Ascending aorta (tissue), 2 donors: ENCODE measurements at regions not wholly inside any gene's neighbourhood (a gene's known extent, or its start where the extent isn't known, plus 50 kb on each side); places are given as distances from the start of the nearest gene placed in this dataset.
A peak's percentile ranks its signal among the peaks of the same experiment; 100 is the strongest.

Source experiments
- DNase-seq, 2 donors: peaks; one replicate each; pipeline ENCODE4 v3.0.0-alpha.2; 2019; ENCODE audit warnings: low spot score in 2 of 2
- H3K27ac ChIP-seq, 2 donors: fragments of 200-600 bp; sonication (generic); one replicate each; pipeline ENCODE4 v1.5.1; 2016 to 2017; ENCODE audit warnings: mild to moderate bottlenecking in 1 of 2
- H3K27me3 ChIP-seq: fragments of 200-600 bp; sonication (generic); one replicate; pipeline ENCODE4 v1.5.1; 2017
- H3K36me3 ChIP-seq, 2 donors: fragments of 200-600 bp; sonication (generic); one replicate each; pipeline ENCODE4 v1.5.1; 2016
- H3K4me1 ChIP-seq, 2 donors: fragments of 200-600 bp; sonication (generic); one replicate each; pipeline ENCODE4 v1.5.1; 2016 to 2017; ENCODE audit warnings: mild to moderate bottlenecking in 1 of 2
- H3K4me3 ChIP-seq, 2 donors: fragments of 200-600 bp; sonication (generic); one replicate each; pipeline ENCODE4 v1.5.1; 2016 to 2017; ENCODE audit warnings: mild to moderate bottlenecking in 1 of 2
- H3K9me3 ChIP-seq, 2 donors: fragments of 200-600 bp; sonication (generic); one replicate each; pipeline ENCODE4 v1.5.1; 2016
- CTCF ChIP-seq, 3 experiments: fragments of 200-600 bp in 2 of 3; fragments of 450-650 bp in 1 of 3; sonication (generic) in 2 of 3; IDR thresholded peaks; one replicate each; pipeline ENCODE4 v1.5.1; 2016 to 2019; ENCODE audit warnings: antibody characterized with exemption in 3 of 3, mild to moderate bottlenecking in 1 of 3, moderate library complexity in 1 of 3
- intact Hi-C: fragments of 100-400 bp; cut with DNase I; formaldehyde crosslinking; loops from one replicate; pipeline ENCODE4 v1.15.1; 2023

DNA sequence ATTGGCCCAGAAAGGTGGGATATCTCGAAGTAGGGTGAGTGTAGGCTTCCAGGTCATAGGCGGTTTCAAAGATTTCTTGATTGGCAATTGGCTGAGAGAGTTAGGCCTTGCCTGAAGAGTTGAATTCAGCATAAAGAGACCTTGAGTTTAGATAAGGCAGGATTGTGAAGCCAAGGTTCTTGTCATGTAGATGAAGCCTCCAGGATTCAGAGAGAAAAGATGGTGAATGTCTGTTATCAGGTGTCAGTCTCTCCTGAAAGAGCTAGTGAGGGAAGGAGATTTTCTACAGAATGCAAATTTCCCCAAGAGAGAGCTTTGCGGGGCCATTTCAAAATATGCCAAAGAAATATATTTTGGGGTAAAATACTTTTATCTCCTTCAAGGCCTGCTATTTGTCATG is 217.0 kb upstream of the TLE3 start:
- intact Hi-C loops, result no loop called here
- H3K4me3 ChIP-seq, result no peak overlapping the region
- H3K27ac ChIP-seq, result no peak overlapping the region
- H3K4me1 ChIP-seq, result no peaks in the 10 kb centered on the region
- no peaks in the 10 kb centered on the region for H3K27me3 ChIP-seq
- H3K36me3 ChIP-seq, result no peaks in the 10 kb centered on the region
- DNase-seq, result no peak
- no peak for TF ChIP-seq CTCF (IDR thresholded peaks at IDR 0.05)
- H3K9me3 ChIP-seq, result no peaks in the 10 kb centered on the region

GRCh38 chr15:70314018-70314354 is 216.3 kb upstream of the TLE3 start:
- no peaks in the 10 kb centered on the region for H3K4me1 ChIP-seq
- no peaks in the 10 kb centered on the region for H3K9me3 ChIP-seq
- intact Hi-C loops, result no loop called here
- H3K36me3 ChIP-seq, result no peaks in the 10 kb centered on the region
- no peak for TF ChIP-seq CTCF (IDR thresholded peaks at IDR 0.05)
- H3K4me3 ChIP-seq, result no peak overlapping the region
- DNase-seq, result peak in 1 of 2 donors; percentile 7
- H3K27ac ChIP-seq, result no peak overlapping the region
- H3K27me3 ChIP-seq, result no peaks in the 10 kb centered on the region

- no peak for TF ChIP-seq CTCF (IDR thresholded peaks at IDR 0.05)
- no peaks in the 10 kb centered on the region for H3K27me3 ChIP-seq
- no peak overlapping the region for H3K4me3 ChIP-seq
- H3K4me1 ChIP-seq, result no peaks in the 10 kb centered on the region
- DNase-seq, result peak in 1 of 2 donors; percentile 30
- no peaks in the 10 kb centered on the region for H3K9me3 ChIP-seq
- H3K36me3 ChIP-seq, result no peaks in the 10 kb centered on the region
- H3K27ac ChIP-seq, result no peak overlapping the region
- intact Hi-C loops, result no loop called here
Measured at GRCh38 chr15:70313099-70314017, 215.6 kb upstream of the TLE3 start.

DNA sequence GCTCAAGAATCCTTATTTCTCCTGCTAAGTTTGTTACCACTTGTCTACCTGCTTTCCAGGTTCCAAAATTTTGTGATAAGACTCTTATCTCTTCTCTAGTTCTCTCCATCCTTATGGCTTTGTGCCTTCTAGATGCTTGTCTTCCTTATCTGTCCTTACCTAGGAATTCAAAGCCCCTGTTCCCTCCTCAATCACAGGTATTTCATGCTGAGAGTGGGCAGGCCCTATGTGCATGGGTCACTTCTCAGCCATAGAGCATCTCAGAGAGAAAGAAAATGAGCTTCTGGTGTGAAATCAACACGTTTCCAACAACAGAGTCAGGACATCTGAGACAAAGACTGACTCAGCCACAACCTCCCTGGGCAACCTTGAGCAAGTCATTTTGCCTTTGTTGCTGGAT is 214.1 kb upstream of the TLE3 start:
- Histone ChIP-seq H3K27me3 (no peaks in the 10 kb centered on the region), H3K9me3 (no peaks in the 10 kb centered on the region), H3K4me1 (no peaks in the 10 kb centered on the region), H3K36me3 (no peaks in the 10 kb centered on the region), H3K27ac (no peak overlapping the region), H3K4me3 (no peak overlapping the region)
- TF ChIP-seq CTCF (IDR thresholded peaks at IDR 0.05), result no peak
- no peak for DNase-seq
- intact Hi-C loops, result no loop called here

GRCh38 chr15:70309716-70310115 is 212.0 kb upstream of the TLE3 start:
- no peaks in the 10 kb centered on the region for H3K36me3 ChIP-seq
- H3K27ac ChIP-seq, result no peak overlapping the region
- TF ChIP-seq CTCF (IDR thresholded peaks at IDR 0.05), result no peak
- H3K4me1 ChIP-seq, result no peaks in the 10 kb centered on the region
- no peak for DNase-seq
- no peak overlapping the region for H3K4me3 ChIP-seq
- intact Hi-C loops, result no loop called here
- H3K27me3 ChIP-seq, result no peaks in the 10 kb centered on the region
- H3K9me3 ChIP-seq, result no peaks in the 10 kb centered on the region
